DND-41 (cell line): ENCODE measurements at regions not wholly inside any gene's neighbourhood (a gene's known extent, or its start where the extent isn't known, plus 50 kb on each side); places are given as distances from the start of the nearest gene placed in this dataset.

Experiments used
- ATAC-seq: fragments of 200-7000 bp; cut with Tn5 transposase; 3 replicates; pipeline ENCODE4 v1.9.1; 2021; ENCODE audit warnings: low read depth; ENCODE audit not compliant: insufficient read depth
- DNase-seq: peaks from one replicate; pipeline ENCODE4 v3.0.0-alpha.2; 2020
- H2AFZ ChIP-seq: 2 replicates; pipeline ENCODE4 v1.6.0; 2012; ENCODE audit warnings: low read depth, low read length
- H3K27ac ChIP-seq: 2 replicates; pipeline ENCODE4 v1.5.1; 2012; ENCODE audit warnings: low read length, inconsistent platforms
- H3K27me3 ChIP-seq: fragments of 200-600 bp; sonication (generic); 2 replicates; pipeline ENCODE4 v1.6.0; 2012; ENCODE audit warnings: low read length, mild to moderate bottlenecking, inconsistent platforms; ENCODE audit not compliant: insufficient read depth, poor library complexity
- H3K36me3 ChIP-seq: 2 replicates; pipeline ENCODE4 v1.5.1; 2012; ENCODE audit warnings: low read length, inconsistent platforms; ENCODE audit not compliant: insufficient read depth
- H3K4me1 ChIP-seq: 2 replicates; pipeline ENCODE4 v1.5.1; 2012; ENCODE audit warnings: mild to moderate bottlenecking, low read length; ENCODE audit not compliant: insufficient read depth
- H3K4me2 ChIP-seq: 2 replicates; pipeline ENCODE4 v1.6.0; 2012; ENCODE audit warnings: mild to moderate bottlenecking, moderate library complexity, low read length, inconsistent platforms; ENCODE audit not compliant: insufficient read depth
- H3K4me3 ChIP-seq, 2 experiments: fragments of 200-600 bp in 1 of 2; shearing (Covaris generic) in 1 of 2; 2 replicates each; pipeline ENCODE4 v1.5.1; 2012 to 2016; ENCODE audit warnings: inconsistent platforms in 2 of 2, low read length in 2 of 2, mild to moderate bottlenecking in 2 of 2, low read depth in 1 of 2, moderate library complexity in 1 of 2
- H3K79me2 ChIP-seq: 2 replicates; pipeline ENCODE4 v1.6.0; 2012; ENCODE audit warnings: low read length, inconsistent platforms; ENCODE audit not compliant: insufficient read depth
- H3K9ac ChIP-seq: 2 replicates; pipeline ENCODE4 v1.6.0; 2012; ENCODE audit warnings: low read depth, mild to moderate bottlenecking, inconsistent platforms, low read length, moderate library complexity
- H3K9me3 ChIP-seq: 2 replicates; pipeline ENCODE4 v1.5.1; 2012; ENCODE audit warnings: low read length, moderate library complexity, mild to moderate bottlenecking, inconsistent platforms; ENCODE audit not compliant: insufficient read depth, severe bottlenecking
- H4K20me1 ChIP-seq: 2 replicates; pipeline ENCODE4 v1.6.0; 2012; ENCODE audit warnings: low read length; ENCODE audit not compliant: insufficient read depth
- EZH2 ChIP-seq: IDR thresholded peaks from 3 replicates; pipeline ENCODE4 v1.6.1; 2012; ENCODE audit warnings: borderline replicate concordance, low read depth, mild to moderate bottlenecking, moderate library complexity, low read length, inconsistent platforms; ENCODE audit not compliant: severe bottlenecking
- TF ChIP-seq, protein P1 (sequence below): IDR thresholded peaks from 2 replicates; pipeline ENCODE4 v1.5.1; 2012; ENCODE audit warnings: borderline replicate concordance, low read length, moderate library complexity, mild to moderate bottlenecking; ENCODE audit not compliant: poor library complexity, severe bottlenecking; ENCODE audit errors: extremely low read depth

DNA sequence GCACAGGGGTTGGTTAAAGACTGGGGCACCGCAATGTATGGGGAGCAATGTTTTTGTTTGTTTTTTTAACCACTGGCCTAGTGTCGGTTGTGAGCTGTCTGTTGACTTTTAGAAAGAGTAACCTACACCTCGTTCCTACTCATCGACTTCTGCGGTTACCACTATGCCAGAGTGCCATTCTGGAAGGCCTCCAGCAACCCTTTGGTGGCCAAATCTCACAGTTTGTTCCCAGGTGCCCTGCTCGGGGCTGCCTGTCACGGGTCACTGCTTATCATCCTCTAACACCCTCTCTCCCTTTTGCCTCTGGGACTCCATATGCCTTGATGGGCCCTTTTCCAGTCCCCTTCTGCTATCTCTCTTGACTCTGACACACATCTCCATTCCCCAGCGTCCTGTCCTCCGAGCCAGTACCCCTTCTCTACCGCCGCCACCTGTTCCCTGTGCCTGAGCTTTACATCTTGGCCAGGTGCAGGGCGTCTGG lies 290.4 kb upstream of the C2CD4B start:
- Histone ChIP-seq H3K4me1 (no peaks in the 10 kb centered on the region), H3K36me3 (no peaks in the 10 kb centered on the region), H2AFZ (no peak overlapping the region), H3K79me2 (no peaks in the 10 kb centered on the region), H3K9me3 (no peaks in the 10 kb centered on the region), H3K4me3 (no peak overlapping the region), H4K20me1 (no peaks in the 10 kb centered on the region), H3K27ac (no peak overlapping the region), H3K27me3 (no peaks in the 10 kb centered on the region), H3K4me2 (no peak overlapping the region), H3K9ac (no peak overlapping the region)
- DNase-seq: no peak
- no peak for ATAC-seq
- TF ChIP-seq EZH2: no peak

DNA sequence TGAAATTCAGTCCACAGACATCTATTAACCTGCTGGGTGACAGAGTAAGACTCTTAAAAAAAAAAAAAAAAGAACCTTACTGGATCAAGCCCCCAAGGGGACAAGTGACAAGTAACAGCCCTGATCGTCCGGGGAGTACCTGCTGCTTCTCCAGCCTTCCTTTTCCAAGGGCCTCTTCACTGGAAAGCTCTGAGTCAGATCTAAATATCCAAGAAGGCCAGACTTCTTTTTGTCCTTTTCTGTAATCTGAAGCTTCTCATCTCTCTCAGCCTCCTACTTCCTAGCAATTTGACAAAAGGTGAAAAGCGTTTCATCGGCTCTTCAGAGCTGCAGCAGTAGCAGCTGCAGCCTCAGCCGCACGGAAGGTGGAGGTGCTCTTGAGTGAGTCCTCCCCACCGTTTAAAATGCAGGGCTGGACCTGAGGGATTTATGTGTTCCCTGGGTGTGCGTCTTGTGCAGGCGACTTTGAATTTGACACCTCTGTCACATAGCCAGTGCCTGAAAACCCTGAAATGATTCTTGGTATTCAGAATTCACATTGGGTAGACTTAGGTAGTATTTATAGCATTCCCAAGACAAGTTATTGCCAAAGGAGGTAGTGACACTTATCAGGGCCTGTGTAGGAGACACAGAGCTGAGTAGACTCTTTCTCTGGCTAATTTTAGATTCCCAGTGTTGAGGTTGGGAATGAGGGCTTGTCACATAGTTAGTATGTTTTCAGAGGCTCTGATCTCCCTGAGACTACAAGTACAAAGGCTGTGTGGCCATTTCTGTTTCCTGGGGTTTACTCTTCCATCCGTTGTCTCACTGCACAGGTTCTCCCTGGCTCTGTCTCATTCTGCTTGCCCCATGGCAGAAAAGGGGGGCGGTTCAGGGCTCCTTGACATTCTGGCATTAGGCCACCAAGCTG lies 291.2 kb upstream of the C2CD4B start:
- H3K27me3 ChIP-seq: no peaks in the 10 kb centered on the region
- H3K4me1 ChIP-seq: no peaks in the 10 kb centered on the region
- ATAC-seq: no peak
- H3K9ac ChIP-seq: no peak overlapping the region
- no peak overlapping the region for H3K27ac ChIP-seq
- no peak overlapping the region for H2AFZ ChIP-seq
- H3K4me2 ChIP-seq: no peak overlapping the region
- H3K9me3 ChIP-seq: no peaks in the 10 kb centered on the region
- H3K79me2 ChIP-seq: no peaks in the 10 kb centered on the region
- no peak overlapping the region for H3K4me3 ChIP-seq
- DNase-seq: no peak
- H3K36me3 ChIP-seq: no peaks in the 10 kb centered on the region
- TF ChIP-seq EZH2: no peak
- TF ChIP-seq, protein P1, sequence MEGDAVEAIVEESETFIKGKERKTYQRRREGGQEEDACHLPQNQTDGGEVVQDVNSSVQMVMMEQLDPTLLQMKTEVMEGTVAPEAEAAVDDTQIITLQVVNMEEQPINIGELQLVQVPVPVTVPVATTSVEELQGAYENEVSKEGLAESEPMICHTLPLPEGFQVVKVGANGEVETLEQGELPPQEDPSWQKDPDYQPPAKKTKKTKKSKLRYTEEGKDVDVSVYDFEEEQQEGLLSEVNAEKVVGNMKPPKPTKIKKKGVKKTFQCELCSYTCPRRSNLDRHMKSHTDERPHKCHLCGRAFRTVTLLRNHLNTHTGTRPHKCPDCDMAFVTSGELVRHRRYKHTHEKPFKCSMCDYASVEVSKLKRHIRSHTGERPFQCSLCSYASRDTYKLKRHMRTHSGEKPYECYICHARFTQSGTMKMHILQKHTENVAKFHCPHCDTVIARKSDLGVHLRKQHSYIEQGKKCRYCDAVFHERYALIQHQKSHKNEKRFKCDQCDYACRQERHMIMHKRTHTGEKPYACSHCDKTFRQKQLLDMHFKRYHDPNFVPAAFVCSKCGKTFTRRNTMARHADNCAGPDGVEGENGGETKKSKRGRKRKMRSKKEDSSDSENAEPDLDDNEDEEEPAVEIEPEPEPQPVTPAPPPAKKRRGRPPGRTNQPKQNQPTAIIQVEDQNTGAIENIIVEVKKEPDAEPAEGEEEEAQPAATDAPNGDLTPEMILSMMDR: no peak
- no peaks in the 10 kb centered on the region for H4K20me1 ChIP-seq

DNA sequence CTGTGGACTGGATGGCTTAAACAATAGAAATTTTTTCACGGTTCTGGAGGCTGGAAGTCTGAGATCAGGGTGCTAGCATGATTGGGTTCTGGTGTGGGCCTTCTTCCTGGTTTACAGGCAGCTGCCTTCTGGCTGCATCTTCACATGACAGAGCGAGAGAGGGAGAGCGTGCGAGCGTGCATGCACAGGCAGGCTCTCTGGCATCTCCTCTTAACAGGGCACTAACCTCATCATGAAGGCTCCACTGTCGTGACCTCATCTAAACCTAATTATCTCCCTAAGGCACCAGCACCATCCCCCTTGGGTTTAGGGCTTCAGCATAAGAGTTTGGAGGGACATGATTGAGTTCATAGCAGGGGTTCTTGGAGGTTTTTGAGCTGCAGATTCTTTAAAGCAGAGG lies 292.0 kb upstream of the C2CD4B start:
- TF ChIP-seq, protein P1: no peak
- H3K9ac ChIP-seq: no peak overlapping the region
- H3K27me3 ChIP-seq: no peaks in the 10 kb centered on the region
- H3K4me3 ChIP-seq: no peak overlapping the region
- no peaks in the 10 kb centered on the region for H3K79me2 ChIP-seq
- H3K9me3 ChIP-seq: no peaks in the 10 kb centered on the region
- no peak overlapping the region for H3K27ac ChIP-seq
- H3K4me2 ChIP-seq: no peak overlapping the region
- no peak for DNase-seq
- no peak overlapping the region for H2AFZ ChIP-seq
- no peak for ATAC-seq
- no peaks in the 10 kb centered on the region for H4K20me1 ChIP-seq
- no peaks in the 10 kb centered on the region for H3K36me3 ChIP-seq
- H3K4me1 ChIP-seq: no peaks in the 10 kb centered on the region

DNA sequence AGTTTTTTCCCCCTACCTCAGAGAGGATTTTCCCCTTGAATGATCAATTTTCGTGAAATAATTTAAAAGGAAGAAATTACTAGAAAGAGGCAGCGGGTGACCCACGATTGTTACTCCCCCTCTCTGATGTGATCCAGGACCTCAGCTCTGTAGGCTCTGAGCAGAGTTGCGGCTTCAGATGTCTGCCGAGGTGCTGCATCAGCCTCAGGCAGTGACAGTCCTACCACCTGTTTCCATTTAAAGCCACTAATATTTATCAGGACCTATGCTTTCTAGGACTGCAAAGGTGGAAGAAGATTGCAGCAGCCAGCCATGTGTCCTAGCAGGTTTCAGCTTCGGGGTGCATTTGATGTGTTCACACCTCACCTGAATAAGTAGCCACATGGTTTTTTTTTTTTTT lies 294.8 kb upstream of the C2CD4B start:
- H3K36me3 ChIP-seq: no peaks in the 10 kb centered on the region
- H3K27ac ChIP-seq: no peak overlapping the region
- no peaks in the 10 kb centered on the region for H3K4me1 ChIP-seq
- H3K27me3 ChIP-seq: no peaks in the 10 kb centered on the region
- H3K9ac ChIP-seq: no peak overlapping the region
- no peaks in the 10 kb centered on the region for H3K9me3 ChIP-seq
- H2AFZ ChIP-seq: no peak overlapping the region
- DNase-seq (no peak), ATAC-seq (no peak)
- no peaks in the 10 kb centered on the region for H3K79me2 ChIP-seq
- no peak overlapping the region for H3K4me3 ChIP-seq
- no peak for TF ChIP-seq EZH2
- TF ChIP-seq, protein P1: no peak
- no peak overlapping the region for H3K4me2 ChIP-seq
- no peaks in the 10 kb centered on the region for H4K20me1 ChIP-seq
